Heart left ventricle (tissue), 16 donors: ENCODE measurements at regions not wholly inside any gene's neighbourhood (a gene's known extent, or its start where the extent isn't known, plus 50 kb on each side); places are given as distances from the start of the nearest gene placed in this dataset.
"Not testable (repeated sequence)": the region's sequence is repeated elsewhere in the genome, so short reads cannot be mapped to it uniquely, and the experiment has no call there.

Source experiments
- ATAC-seq, 4 donors: fragments of 200-7000 bp; cut with Tn5 transposase; one replicate each; pipeline ENCODE4 v1.9.1; 2020 to 2022; ENCODE audit warnings: moderate library complexity in 4 of 4, mild to moderate bottlenecking in 3 of 4, moderate number of reproducible peaks in 1 of 4
- DNase-seq, 5 donors: peaks; one replicate each; pipeline ENCODE4 v3.0.0-alpha.2; 2020
- H3K27ac ChIP-seq, 12 donors: fragments of 200-600 bp; sonication (generic) in 4 of 12; one replicate each; pipeline versions ENCODE4 v1.5.0 to v1.8.0; 2016 to 2022; ENCODE audit warnings: mild to moderate bottlenecking in 2 of 12
- H3K27me3 ChIP-seq, 9 donors: fragments of 200-600 bp; sonication (generic) in 2 of 9; one replicate each; pipeline versions ENCODE4 v1.5.1 to v1.8.0; 2016 to 2022; ENCODE audit warnings: mild to moderate bottlenecking in 3 of 9
- H3K36me3 ChIP-seq, 9 donors: fragments of 200-600 bp; sonication (generic) in 2 of 9; one replicate each; pipeline versions ENCODE4 v1.5.0 to v1.8.0; 2018 to 2022; ENCODE audit warnings: mild to moderate bottlenecking in 2 of 9
- H3K4me1 ChIP-seq, 12 donors: fragments of 200-600 bp; sonication (generic) in 4 of 12; one replicate each; pipeline versions ENCODE4 v1.5.0 to v1.8.0; 2016 to 2022; ENCODE audit warnings: mild to moderate bottlenecking in 3 of 12
- H3K4me3 ChIP-seq, 12 donors: fragments of 200-600 bp; sonication (generic) in 4 of 12; one replicate each; pipeline versions ENCODE4 v1.5.0 to v1.8.0; 2017 to 2022; ENCODE audit warnings: mild to moderate bottlenecking in 9 of 12, moderate library complexity in 4 of 12
- H3K9me3 ChIP-seq, 12 donors: fragments of 200-600 bp; sonication (generic) in 4 of 12; one replicate each; pipeline versions ENCODE4 v1.5.0 to v1.8.0; 2016 to 2022; ENCODE audit warnings: mild to moderate bottlenecking in 1 of 12
- CTCF ChIP-seq, 12 donors: fragments of 200-600 bp; sonication (generic) in 4 of 12; IDR thresholded peaks; one replicate each; pipeline versions ENCODE4 v1.5.0 to v1.8.0; 2018 to 2022; ENCODE audit warnings: antibody characterized with exemption in 12 of 12, mild to moderate bottlenecking in 5 of 12
- POLR2A ChIP-seq, 2 donors: fragments of 450-650 bp; IDR thresholded peaks; one replicate each; pipeline ENCODE4 v1.6.1; 2017; ENCODE audit warnings: antibody characterized with exemption in 2 of 2, mild to moderate bottlenecking in 2 of 2, moderate library complexity in 2 of 2
- WGBS, 4 donors: extraction: QIAGEN DNeasy Blood & Tissue Kit in 2 of 4; methylation state at CpG; one replicate each; pipeline versions ENCODE4 v1.1.5 to v1.1.7; 2013 to 2018; 5-methylcytosine and 5-hydroxymethylcytosine counted together
- intact Hi-C, 10 donors: fragments of 100-400 bp; cut with DNase I; formaldehyde crosslinking; loops; one replicate each; pipeline versions ENCODE4 v1.11.1 to v1.14.2; 2022
- donor health status: ischemic (EF 13 %, LVEDD 7.1; RV severe dilation, severe dysfunction).
- donor health status: healthy with polysubstance abuse.
- donor health status: DM: no; HTN: yes; CAD: no.
- donor health status: DM: no; HTN: no; CAD: no.
- donor health status: ischemic (EF 25% LVEDD 6.9; RV normal size, moderate dysfunction).
- donor health status: ischemic (EF 25% LVEDD 5.7; RV mildly dilated, moderate dysfunction).
- donor health status: healthy.
- donor health status: DM: yes; HTN: yes; CAD: no.
- donor health status: ischemic (EF 35%, LVEDD 5.7; RV mildly dilated, moderate dysfunction).
- donor health status: nonischemic (EF 11% LVEDD 7.7; RV severe dilation, severe dysfunction).
- donor health status: DM: yes; HTN: yes; CAD: no.
- donor health status: PGD.
- donor health status: ischemic (EF 29% LVEDD 5.4; RV normal size, mild dysfunction).
- donor health status: nonischemic (EF 23%, LVEDD 6.1; RV moderate dilation, normal function).

- Histone ChIP-seq H3K36me3 (no peaks in the 10 kb centered on the region), H3K4me1 (no peaks in the 10 kb centered on the region), H3K27me3 (peaks cover 0 to 6% (median 0%) of the 10 kb centered on the region in 9 donors), H3K9me3 (no peaks in the 10 kb centered on the region), H3K4me3 (no peak overlapping the region), H3K27ac (no peak overlapping the region)
- DNase-seq: no peak
- no peak for ATAC-seq
- 85 to 97% (median 91%) methylated on average over 1 of the region's 1 CpG for WGBS, 4 donors
- intact Hi-C loops: no loop called here
- TF ChIP-seq CTCF (IDR thresholded peaks at IDR 0.05) (no peak), POLR2A (IDR thresholded peaks at IDR 0.05) (no peak)
These were observed 294.6 kb downstream of the RPS6KC1 start for GRCh38 chr1:213345621-213346020.

- Histone ChIP-seq H3K9me3 (peaks cover 0 to 6% (median 0%) of the 10 kb centered on the region in 12 donors), H3K4me1 (no peaks in the 10 kb centered on the region), H3K27me3 (peaks cover 0 to 12% (median 0%) of the 10 kb centered on the region in 9 donors), H3K36me3 (no peaks in the 10 kb centered on the region), H3K4me3 (no peak overlapping the region), H3K27ac (no peak overlapping the region)
- TF ChIP-seq CTCF (IDR thresholded peaks at IDR 0.05): no peak
- no peak for TF ChIP-seq POLR2A (IDR thresholded peaks at IDR 0.05)
- WGBS, 4 donors: 94 to 95% (median 95%) methylated on average over 4 to 5 of the region's 5 CpGs
- intact Hi-C loops: no loop called here
- DNase-seq: no peak
- no peak for ATAC-seq
These were observed 306.4 kb downstream of the RPS6KC1 start for GRCh38 chr1:213357403-213357802.

DNA sequence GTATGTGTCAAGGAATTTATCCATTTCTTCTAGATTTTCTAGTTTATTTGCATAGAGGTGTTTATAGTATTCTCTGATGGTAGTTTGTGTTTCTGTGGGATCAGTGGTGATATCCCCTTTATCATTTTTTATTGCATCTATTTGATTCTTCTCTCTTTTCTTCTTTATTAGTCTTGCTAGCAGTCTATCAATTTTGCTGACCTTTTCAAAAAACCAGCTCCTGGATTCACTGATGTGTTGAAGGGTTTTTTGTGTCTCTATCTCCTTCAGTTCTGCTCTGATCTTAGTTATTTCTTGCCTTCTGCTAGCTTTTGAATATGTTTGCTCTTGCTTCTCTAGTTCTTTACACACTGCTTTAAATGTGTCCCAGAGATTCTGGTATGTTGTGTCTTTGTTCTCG, 307.3 kb downstream of the RPS6KC1 start:
- DNase-seq, H3K4me3 ChIP-seq, H3K4me1 ChIP-seq, H3K9me3 ChIP-seq, ATAC-seq, H3K36me3 ChIP-seq, H3K27ac ChIP-seq, H3K27me3 ChIP-seq, intact Hi-C loops: not testable (repeated sequence)
- WGBS, 4 donors: 62 to 88% (median 73%) methylated on average over 1 of the region's 1 CpG

GRCh38 chr1:213362598-213362997, 311.6 kb downstream of the RPS6KC1 start:
- H3K4me1 ChIP-seq: no peaks in the 10 kb centered on the region
- H3K27me3 ChIP-seq: peaks cover 0 to 5% (median 0%) of the 10 kb centered on the region in 9 donors
- DNase-seq: no peak
- H3K27ac ChIP-seq: no peak overlapping the region
- intact Hi-C loops: loop anchor here in 1 of 10 donors (10.0 kb wide), 1 partner anchor 62 kb away; no protein-coding TSS in a partner anchor
- whole genome bisulfite sequencing, 4 donors: 95 to 100% (median 99%) methylated on average over 1 of the region's 1 CpG
- peaks cover 0 to 6% (median 0%) of the 10 kb centered on the region in 12 donors for H3K9me3 ChIP-seq
- H3K4me3 ChIP-seq: no peak overlapping the region
- H3K36me3 ChIP-seq: no peaks in the 10 kb centered on the region
- ATAC-seq: no peak
- TF ChIP-seq POLR2A (IDR thresholded peaks at IDR 0.05): no peak
- no peak for TF ChIP-seq CTCF (IDR thresholded peaks at IDR 0.05)
